Cardiac muscle cell (in vitro differentiated cells and primary cell): ENCODE measurements at regions not wholly inside any gene's neighbourhood (a gene's known extent, or its start where the extent isn't known, plus 50 kb on each side); places are given as distances from the start of the nearest gene placed in this dataset.

Experiments used
- DNase-seq, 2 donors: peaks; one replicate each; pipeline versions ENCODE4 v3.0.0 to v3.0.0-alpha.2; 2010 to 2017; ENCODE audit warnings: low read depth in 1 of 2, low spot score in 1 of 2
- H3K27ac ChIP-seq: fragments of 200-600 bp; sonication (generic); 2 replicates; pipeline ENCODE4 v1.5.1; 2016
- H3K27me3 ChIP-seq: fragments of 200-600 bp; sonication (generic); 2 replicates; pipeline ENCODE4 v1.6.0; 2016; ENCODE audit warnings: control low read depth
- H3K36me3 ChIP-seq: fragments of 200-600 bp; sonication (generic); 2 replicates; pipeline ENCODE4 v1.5.1; 2016; ENCODE audit warnings: control low read depth
- H3K4me1 ChIP-seq: fragments of 200-600 bp; sonication (generic); 2 replicates; pipeline ENCODE4 v1.8.1; 2017; ENCODE audit warnings: low read depth, mild to moderate bottlenecking, mixed run types
- H3K4me3 ChIP-seq: fragments of 200-600 bp; sonication (generic); 2 replicates; pipeline ENCODE4 v1.5.1; 2016; ENCODE audit warnings: mild to moderate bottlenecking
- H3K9me3 ChIP-seq: fragments of 200-600 bp; sonication (generic); 2 replicates; pipeline ENCODE4 v1.5.1; 2017; ENCODE audit warnings: low read depth, mild to moderate bottlenecking, control low read depth
- CTCF ChIP-seq: IDR thresholded peaks from 2 replicates; pipeline ENCODE4 v1.5.1; 2012; ENCODE audit warnings: low read depth, mild to moderate bottlenecking, low read length

GRCh38 chr6:50610562-50610961 lies 102.8 kb upstream of the TFAP2D start:
- DNase-seq, result no peak
- TF ChIP-seq CTCF, result no peak
- Histone ChIP-seq H3K9me3 (no peaks in the 10 kb centered on the region), H3K27ac (no peak overlapping the region), H3K4me3 (no peak overlapping the region), H3K36me3 (no peaks in the 10 kb centered on the region), H3K4me1 (no peaks in the 10 kb centered on the region), H3K27me3 (no peaks in the 10 kb centered on the region)

GRCh38 chr6:50635429-50635828 lies 77.9 kb upstream of the TFAP2D start:
- no peak overlapping the region for H3K4me3 ChIP-seq
- H3K4me1 ChIP-seq, result no peaks in the 10 kb centered on the region
- no peaks in the 10 kb centered on the region for H3K27me3 ChIP-seq
- H3K27ac ChIP-seq, result no peak overlapping the region
- H3K9me3 ChIP-seq, result no peaks in the 10 kb centered on the region
- DNase-seq, result no peak
- no peaks in the 10 kb centered on the region for H3K36me3 ChIP-seq
- TF ChIP-seq CTCF, result no peak

GRCh38 chr6:50637267-50637666 lies 76.1 kb upstream of the TFAP2D start:
- no peaks in the 10 kb centered on the region for H3K4me1 ChIP-seq
- no peak for TF ChIP-seq CTCF
- DNase-seq, result peak in 1 of 2 donors; percentile 54
- no peak overlapping the region for H3K4me3 ChIP-seq
- no peak overlapping the region for H3K27ac ChIP-seq
- no peaks in the 10 kb centered on the region for H3K27me3 ChIP-seq
- H3K9me3 ChIP-seq, result no peaks in the 10 kb centered on the region
- H3K36me3 ChIP-seq, result no peaks in the 10 kb centered on the region

GRCh38 chr6:50649086-50649485 lies 64.2 kb upstream of the TFAP2D start:
- H3K4me1 ChIP-seq, result no peaks in the 10 kb centered on the region
- no peak for TF ChIP-seq CTCF
- no peak for DNase-seq
- no peaks in the 10 kb centered on the region for H3K9me3 ChIP-seq
- H3K4me3 ChIP-seq, result no peak overlapping the region
- H3K36me3 ChIP-seq, result no peaks in the 10 kb centered on the region
- no peak overlapping the region for H3K27ac ChIP-seq
- no peaks in the 10 kb centered on the region for H3K27me3 ChIP-seq

GRCh38 chr6:50653253-50653652 lies 60.1 kb upstream of the TFAP2D start:
- Histone ChIP-seq H3K4me1 (no peaks in the 10 kb centered on the region), H3K27me3 (no peaks in the 10 kb centered on the region), H3K36me3 (no peaks in the 10 kb centered on the region), H3K27ac (no peak overlapping the region), H3K4me3 (no peak overlapping the region), H3K9me3 (no peaks in the 10 kb centered on the region)
- no peak for TF ChIP-seq CTCF
- no peak for DNase-seq

- no peak for DNase-seq
- no peak for TF ChIP-seq CTCF
Measured at GRCh38 chr6:50654155-50654554, 59.2 kb upstream of the TFAP2D start.

More at GRCh38 chr6:50654155-50654554, 59.2 kb upstream of the TFAP2D start:
- H3K36me3 ChIP-seq, result no peaks in the 10 kb centered on the region
- H3K27me3 ChIP-seq, result no peaks in the 10 kb centered on the region
- H3K9me3 ChIP-seq, result no peaks in the 10 kb centered on the region
- no peaks in the 10 kb centered on the region for H3K4me1 ChIP-seq
- H3K4me3 ChIP-seq, result no peak overlapping the region
- no peak overlapping the region for H3K27ac ChIP-seq
